Cardiac fibroblast (primary cell): ENCODE measurements at regions not wholly inside any gene's neighbourhood (a gene's known extent, or its start where the extent isn't known, plus 50 kb on each side); places are given as distances from the start of the nearest gene placed in this dataset.
"Not testable (repeated sequence)": the region's sequence is repeated elsewhere in the genome, so short reads cannot be mapped to it uniquely, and the experiment has no call there.

Experiments
- DNase-seq, 2 donors: peaks; one replicate each; pipeline versions ENCODE4 v3.0.0 to v3.0.0-alpha.2; 2010; ENCODE audit warnings: low read depth in 2 of 2
- H3K4me3 ChIP-seq, 2 donors: replicated peaks in 1 of 2; 1 replicate in 1 of 2; 2 replicates in 1 of 2; pipeline ENCODE4 v1.5.1; 2011; ENCODE audit warnings: low read depth in 2 of 2, low read length in 2 of 2, mild to moderate bottlenecking in 2 of 2, moderate library complexity in 1 of 2
- TF ChIP-seq, protein P1 (sequence below): IDR thresholded peaks from one replicate; pipeline ENCODE4 v1.5.1; 2011; ENCODE audit warnings: low read depth, mild to moderate bottlenecking, low read length, inconsistent platforms

DNA sequence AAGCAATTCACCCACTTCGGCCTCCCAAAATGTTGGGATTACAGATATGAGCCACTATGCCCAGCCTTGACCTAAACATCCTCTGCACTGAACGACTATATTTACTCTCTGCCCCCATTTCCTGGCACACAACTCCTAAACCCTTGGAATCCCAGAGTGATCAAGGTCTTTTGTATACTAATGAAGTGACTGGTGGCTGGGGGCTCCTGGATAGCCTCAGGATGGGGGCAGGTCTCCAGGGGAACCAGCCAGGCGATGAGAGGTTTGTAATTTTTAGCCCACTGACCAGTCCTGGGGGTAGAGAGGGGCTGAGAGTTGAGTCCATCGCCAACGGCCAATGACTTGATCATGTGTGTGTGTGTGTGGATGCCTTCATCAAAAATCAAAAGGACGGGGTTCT is 71.1 kb downstream of the FAM50B start:
- TF ChIP-seq, protein P1, sequence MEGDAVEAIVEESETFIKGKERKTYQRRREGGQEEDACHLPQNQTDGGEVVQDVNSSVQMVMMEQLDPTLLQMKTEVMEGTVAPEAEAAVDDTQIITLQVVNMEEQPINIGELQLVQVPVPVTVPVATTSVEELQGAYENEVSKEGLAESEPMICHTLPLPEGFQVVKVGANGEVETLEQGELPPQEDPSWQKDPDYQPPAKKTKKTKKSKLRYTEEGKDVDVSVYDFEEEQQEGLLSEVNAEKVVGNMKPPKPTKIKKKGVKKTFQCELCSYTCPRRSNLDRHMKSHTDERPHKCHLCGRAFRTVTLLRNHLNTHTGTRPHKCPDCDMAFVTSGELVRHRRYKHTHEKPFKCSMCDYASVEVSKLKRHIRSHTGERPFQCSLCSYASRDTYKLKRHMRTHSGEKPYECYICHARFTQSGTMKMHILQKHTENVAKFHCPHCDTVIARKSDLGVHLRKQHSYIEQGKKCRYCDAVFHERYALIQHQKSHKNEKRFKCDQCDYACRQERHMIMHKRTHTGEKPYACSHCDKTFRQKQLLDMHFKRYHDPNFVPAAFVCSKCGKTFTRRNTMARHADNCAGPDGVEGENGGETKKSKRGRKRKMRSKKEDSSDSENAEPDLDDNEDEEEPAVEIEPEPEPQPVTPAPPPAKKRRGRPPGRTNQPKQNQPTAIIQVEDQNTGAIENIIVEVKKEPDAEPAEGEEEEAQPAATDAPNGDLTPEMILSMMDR, result no peak

DNA sequence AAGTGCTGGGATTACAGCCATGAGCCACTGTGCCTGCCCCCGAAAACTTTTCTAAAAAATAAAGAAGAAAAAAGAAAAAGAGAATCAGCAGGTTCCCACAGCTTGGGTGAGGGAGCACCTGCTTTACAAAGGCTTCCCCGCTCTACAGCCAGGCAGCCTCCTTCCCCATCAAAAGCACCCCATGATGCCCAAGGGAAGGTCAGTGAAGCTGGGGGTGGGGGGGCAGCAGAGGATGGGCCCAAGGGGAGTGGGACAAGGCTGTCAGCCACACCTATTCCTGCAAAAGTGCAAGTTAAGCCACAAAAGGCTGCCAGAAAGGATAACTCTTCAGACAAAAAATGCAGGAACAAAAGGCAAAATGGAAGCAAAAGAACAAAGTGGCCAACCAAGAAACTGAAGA is 72.5 kb downstream of the FAM50B start:
- H3K4me3 ChIP-seq, result no peak overlapping the region
- TF ChIP-seq, protein P1, result no peak
- DNase-seq, result no peak

More for the DNA sequence above, 71.1 kb downstream of the FAM50B start:
- DNase-seq, result no peak
- no peak overlapping the region for H3K4me3 ChIP-seq

DNA sequence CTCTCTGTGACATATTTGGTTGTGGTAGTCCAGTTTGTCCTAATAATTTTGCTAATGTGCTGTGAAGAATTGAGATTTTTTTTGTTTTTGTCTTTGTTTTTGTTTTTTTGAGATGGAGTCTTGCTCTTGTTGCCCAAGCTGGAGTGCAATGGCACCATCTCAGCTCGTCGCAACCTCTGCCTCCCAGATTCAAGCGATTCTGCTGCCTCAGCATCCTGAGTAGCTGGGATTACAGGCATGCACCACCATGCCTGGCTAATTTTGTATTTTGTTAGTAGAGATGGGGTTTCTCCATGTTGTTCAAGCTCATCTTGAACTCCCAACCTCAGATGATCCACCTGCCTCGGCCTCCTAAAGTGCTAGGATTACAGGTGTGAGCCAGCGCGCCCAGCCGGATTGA is 73.4 kb downstream of the FAM50B start:
- DNase-seq, result not testable (repeated sequence)

DNA sequence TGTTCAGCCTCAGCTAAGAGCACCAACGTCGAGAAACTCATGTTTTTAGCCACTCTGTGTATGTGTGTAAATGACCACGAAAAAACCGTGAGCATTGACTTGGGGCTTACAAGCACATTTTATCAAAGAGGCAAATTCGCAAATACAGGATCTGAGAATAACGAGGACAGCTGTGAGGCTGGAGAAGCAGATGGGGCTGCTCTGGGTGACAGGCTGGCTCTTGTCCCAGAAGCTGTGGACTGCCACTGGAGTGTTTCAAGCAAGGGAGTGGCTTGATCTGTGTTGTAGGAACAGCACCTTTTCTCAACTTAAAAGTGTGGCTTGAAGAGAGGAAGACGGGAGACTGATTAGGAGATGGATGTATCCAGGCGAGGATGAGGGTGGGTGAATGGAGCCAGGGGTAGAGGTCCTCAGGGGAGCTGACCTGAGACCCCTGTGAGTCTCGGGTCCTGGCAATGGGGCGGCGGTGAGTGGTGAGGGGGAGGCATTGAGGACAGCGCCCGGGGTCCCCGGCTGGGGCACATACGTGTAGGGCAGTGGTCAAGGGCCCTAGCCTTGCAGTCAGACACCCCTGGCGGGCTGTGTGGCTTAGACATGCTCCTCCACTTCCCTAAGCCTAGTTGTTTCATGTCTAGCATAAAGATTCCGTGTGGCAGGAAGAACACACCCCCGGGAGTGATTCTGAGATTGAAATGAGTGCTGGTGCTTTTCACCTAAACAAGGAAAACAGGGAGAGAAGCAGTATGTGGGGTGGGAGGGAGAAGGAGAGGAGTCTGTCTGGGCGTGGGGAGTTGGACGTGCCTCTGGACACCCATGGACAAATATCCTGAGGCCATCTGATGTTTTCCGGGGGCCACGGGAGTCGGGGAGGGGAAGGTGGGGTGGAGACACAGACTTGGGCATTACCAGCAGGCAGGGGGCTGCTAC is 76.3 kb downstream of the FAM50B start:
- peak in 1 of 2 donors; percentile 66 for DNase-seq
- H3K4me3 ChIP-seq, result not testable (repeated sequence)

More for the DNA sequence above, 73.4 kb downstream of the FAM50B start:
- H3K4me3 ChIP-seq, result not testable (repeated sequence)

DNA sequence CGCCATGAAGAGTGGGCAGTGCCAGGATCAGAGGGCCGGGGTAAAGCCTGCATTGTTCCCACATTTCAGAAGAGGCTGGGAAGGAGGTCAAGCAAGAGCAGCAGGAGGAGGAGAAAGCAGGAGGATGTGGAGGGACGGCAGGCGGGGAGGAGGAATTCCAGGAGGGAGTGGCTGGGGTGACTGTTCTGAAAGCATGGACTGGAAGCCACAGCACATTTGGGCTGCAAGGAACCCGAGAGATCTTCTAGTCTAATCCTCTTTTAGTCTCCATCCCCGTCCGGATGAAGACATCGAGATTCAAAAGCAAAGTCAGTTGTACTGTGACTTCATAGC is 76.9 kb downstream of the FAM50B start:
- peak; percentile 43 to 64 for DNase-seq
- TF ChIP-seq, protein P1, result no peak
- H3K4me3 ChIP-seq, result no peak overlapping the region

DNA sequence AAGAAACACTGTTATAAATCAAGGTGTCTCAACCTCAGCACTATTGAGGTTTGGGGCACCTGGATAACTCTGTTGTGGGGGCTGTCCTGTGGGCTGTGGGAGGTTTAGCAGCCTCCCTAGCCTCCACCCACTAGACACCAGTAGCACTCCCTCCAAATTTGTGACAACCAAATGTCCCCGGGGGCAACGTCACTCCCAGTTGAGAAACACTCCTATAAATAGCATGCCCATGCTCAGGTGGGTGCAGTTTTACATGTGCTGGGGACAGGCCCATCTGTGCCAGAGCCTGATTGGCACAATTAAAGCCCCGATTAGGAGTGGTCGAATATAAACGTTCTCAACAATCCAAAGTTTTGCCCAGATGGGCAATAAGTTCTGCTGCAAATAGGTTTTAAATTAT is 78.9 kb downstream of the FAM50B start:
- DNase-seq, result no peak
- H3K4me3 ChIP-seq, result no peak overlapping the region
- TF ChIP-seq, protein P1, result no peak

DNA sequence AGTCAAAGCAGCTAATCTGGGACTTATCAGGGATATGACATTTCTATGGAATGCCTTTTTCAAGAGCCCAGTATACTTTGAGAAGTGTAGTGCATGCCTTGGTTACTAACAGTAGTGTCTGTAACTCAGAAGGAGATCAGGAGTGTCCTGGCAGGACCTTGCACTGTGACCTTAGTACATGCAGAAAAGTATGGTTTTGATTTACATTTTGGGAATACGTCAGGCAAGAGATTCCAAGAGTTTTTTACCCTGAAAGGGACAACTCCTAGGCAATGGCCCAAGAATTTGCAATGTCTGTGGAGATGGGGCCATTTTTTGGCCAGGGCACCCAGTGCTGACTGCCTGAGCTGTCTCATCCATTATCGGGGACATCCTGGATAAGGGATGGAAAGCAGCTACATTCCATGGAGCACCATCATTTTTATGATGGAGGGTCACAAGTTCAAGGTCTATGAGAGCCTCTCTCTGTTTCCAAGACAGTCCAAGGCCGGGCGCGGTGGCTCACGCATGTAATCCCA is 80.2 kb downstream of the FAM50B start:
- no peak overlapping the region for H3K4me3 ChIP-seq
- TF ChIP-seq, protein P1, result no peak
- peak; percentile 15 to 93 for DNase-seq

DNA sequence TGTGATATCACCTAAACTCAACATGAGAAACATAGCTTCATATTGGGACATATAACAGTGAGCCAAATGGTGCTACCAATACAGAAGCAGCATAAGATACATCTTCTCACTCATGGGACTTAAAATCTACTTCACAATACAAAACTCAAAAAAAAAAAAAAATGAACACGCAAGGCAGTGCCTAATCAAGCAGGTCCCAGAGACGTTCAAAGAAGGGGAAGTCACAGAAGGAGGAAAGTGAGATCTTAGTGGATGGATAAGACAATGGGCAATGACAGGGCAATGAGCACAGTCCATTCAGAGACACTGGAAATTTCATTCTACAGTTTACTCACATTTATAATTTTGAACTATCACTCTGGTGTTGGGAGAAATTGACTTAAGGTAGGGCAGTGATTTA is 88.3 kb downstream of the FAM50B start:
- DNase-seq, result no peak
- TF ChIP-seq, protein P1, result no peak

More for the DNA sequence above, 88.3 kb downstream of the FAM50B start:
- H3K4me3 ChIP-seq, result no peak overlapping the region
